ENCODE measurements at regions not wholly inside any gene's neighbourhood (a gene's known extent, or its start where the extent isn't known, plus 50 kb on each side); places are given as distances from the start of the nearest gene placed in this dataset.
A peak's percentile ranks its signal among the peaks of the same experiment; 100 is the strongest.

- DNase-seq (ENCODE audit: low spot score), result no peak
Observed at GRCh38 chr1:227450489-227450888, 112.9 kb upstream of the ZNF678 start.

- no peak for DNase-seq (ENCODE audit: low spot score)
Observed at GRCh38 chr1:227449741-227450441, 113.5 kb upstream of the ZNF678 start.

DNA sequence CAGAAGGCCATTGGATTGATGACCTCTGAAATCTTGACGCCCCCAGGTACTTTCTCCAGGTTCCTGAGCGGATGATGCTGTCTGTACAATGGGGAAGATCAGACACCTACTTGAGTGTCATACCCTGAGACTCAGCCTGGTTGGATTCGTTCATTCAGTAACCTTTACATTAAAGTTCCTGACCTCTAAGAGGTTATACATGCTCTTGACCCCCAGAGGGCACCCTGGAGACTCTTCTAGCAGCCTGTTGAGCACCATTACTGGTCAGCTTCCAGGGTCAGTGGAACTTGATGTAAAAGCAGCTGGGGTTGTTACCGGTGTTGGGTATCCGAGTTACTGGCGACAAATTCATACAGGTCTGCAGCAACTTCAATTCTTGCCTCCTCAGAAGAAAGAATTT is 114.3 kb upstream of the ZNF678 start:
- peak; percentile 44 for DNase-seq (ENCODE audit: low spot score)

- no peak for DNase-seq (ENCODE audit: low spot score)
Observed at GRCh38 chr1:227447531-227447990, 115.8 kb upstream of the ZNF678 start.

DNA sequence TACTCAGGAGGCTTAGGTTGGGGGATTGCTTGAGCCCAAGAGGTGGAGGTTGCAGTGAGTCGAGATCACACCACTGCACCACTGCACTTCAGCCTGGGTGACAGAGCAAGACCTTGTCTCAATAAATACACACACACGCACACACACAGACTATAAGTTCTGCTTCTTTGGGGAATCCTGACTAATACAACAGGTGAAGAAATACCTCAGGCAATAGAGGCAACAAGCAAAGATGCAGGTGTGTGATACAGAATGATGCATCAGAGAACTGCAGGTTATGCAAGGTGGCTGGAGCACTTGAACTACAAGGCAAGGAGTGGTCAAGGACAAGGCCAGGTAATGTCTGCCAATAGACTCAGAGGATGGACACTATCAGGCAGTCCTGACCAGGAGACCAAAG is 117.6 kb upstream of the ZNF678 start:
- DNase-seq (ENCODE audit: low spot score), result no peak

DNA sequence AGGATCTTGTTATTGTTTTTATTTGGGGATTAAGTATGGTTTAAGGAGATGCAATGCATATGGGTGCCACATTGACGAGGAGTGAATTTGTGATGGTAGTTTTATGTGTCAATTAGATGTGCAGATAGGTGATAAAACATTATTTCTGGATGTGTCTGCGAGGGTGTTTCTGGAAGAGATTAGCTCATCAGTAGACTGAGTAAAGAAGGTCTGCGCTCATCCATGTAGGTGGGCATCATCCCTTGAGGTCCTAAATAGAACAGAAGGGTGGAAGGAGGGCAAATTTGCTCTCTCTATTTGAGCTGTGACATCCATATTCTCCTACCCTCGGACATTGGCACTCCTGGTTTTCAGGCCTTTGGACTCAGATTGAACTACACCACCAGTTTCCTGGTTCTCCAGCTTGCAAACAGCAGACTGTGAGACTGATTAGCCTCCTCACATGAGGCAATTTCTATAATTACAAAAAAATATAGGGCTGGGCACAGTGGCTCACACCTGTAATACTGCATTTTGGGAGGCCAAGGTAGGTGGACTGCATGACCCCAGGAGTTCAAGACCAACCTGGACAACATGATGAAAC is 118.2 kb upstream of the ZNF678 start:
- DNase-seq (ENCODE audit: low spot score), result no peak

DNA sequence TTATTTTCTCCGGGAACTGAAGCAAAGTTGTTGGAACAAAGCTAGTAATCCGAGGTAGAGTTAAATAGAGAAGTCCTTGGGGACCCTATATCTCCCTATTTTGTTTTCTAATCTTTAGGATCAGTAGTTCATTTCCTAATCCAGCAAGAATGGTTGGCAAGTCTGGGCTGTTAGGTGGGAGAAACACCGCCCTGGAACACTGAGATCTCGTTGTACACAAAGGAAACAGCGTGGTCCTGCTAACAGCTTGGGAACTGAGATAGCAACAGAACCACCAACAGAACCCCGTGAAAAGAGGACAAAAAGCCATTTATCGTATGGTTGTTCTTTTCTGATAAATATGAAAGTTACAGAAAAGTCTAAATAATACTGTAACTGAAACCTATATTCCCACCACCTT is 121.9 kb upstream of the CDC42BPA start:
- no peak for DNase-seq (ENCODE audit: low spot score)

GRCh38 chr1:227437495-227438008 is 119.3 kb upstream of the CDC42BPA start:
- peak; percentile 47 for DNase-seq (ENCODE audit: low spot score)

DNA sequence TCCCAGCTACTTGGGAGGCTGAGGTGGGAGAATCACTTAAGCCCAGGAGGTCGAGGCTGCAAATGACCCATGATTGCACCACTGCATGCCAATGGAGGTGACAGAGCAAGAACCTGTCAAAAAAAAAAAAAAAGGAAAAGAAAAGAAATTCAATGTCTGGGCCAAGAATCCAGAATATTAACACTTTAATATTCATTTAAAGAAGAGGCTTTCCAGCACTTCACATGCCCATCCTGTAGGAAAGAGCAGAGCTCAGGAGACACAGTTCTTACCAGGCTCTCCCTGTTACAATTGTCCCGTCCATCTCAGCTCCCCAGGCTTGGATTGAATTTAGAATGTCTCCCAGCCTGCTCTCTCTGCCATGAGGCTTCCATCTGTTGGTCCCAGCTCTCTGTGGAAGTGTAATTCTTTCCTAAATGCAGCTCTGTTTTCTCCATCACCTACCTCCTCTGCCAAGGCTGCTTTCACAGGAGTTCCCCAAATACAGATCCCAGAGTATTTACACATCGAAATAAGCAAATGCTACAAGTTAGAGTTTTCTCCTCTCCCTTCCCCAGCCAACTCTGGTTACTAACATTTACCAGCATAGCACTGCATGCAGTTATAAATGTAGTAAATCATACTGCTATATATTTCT is 116.6 kb upstream of the CDC42BPA start:
- no peak for DNase-seq (ENCODE audit: low spot score)

- no peak for DNase-seq (ENCODE audit: low spot score)
Observed at GRCh38 chr1:227433663-227434341, 115.5 kb upstream of the CDC42BPA start.

DNA sequence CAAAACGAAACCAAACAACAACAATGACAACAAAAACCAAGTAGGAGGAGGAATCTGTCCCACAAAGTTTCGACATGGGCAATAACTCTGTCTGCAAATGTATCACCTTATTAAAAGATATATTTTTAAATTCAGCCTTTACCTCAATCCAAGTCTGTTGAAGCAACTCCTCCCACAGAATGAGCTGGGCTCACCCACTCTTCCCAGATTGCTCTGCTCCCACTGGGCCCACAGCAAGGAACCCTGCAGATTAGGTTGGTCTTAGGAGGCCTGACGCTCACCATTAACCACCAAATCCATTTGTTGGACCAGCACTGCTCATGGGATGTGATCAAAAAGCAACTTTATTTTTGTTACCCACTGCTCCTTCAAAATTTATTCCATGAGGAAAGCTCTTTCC is 114.7 kb upstream of the CDC42BPA start:
- no peak for DNase-seq (ENCODE audit: low spot score)

GRCh38 chr1:227432181-227432535 is 113.9 kb upstream of the CDC42BPA start:
- DNase-seq (ENCODE audit: low spot score), result no peak

DNA sequence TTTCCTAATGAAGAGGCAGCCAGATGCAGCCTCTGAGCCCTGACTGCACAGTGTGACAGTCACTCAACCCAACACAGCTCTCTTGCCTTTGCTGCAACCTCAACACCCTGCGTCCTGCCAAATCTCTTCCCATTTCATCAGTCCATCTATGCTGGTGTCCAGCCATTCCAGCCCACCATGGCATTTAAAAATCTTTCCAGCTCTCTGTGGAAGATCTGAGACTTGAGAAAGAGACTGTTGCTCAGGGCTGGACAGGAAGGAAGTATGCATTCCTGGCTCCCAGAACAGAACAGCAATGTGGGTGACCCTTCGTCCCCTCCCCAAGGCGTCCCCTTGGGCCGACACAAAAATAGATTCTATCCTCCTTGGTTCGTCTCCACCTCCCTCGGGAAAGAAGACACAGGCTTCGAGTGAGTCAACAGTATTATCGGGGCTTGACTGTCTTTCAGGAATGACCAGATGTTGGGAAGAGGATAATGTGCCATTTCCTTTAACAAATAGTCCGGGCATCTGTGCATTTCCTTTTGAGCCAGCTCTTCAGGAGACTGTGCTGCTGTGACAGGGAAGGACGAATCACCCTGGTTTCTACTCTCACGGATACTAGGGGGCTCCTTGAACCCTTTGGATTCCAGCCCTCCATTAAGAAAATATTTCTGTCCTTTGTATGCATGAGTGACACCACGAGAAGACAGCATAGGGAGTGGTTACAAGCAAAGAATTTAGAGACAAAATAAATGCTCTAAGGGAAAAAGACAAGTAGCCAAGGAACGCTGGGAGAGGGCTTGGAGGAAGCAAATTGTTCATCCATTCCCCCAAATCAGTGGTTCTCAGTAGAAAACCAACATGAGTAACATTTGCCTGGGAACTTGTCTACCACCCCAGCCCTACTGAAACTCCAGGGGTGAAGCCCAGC is 111.4 kb upstream of the CDC42BPA start:
- no peak for DNase-seq (ENCODE audit: low spot score)

DNA sequence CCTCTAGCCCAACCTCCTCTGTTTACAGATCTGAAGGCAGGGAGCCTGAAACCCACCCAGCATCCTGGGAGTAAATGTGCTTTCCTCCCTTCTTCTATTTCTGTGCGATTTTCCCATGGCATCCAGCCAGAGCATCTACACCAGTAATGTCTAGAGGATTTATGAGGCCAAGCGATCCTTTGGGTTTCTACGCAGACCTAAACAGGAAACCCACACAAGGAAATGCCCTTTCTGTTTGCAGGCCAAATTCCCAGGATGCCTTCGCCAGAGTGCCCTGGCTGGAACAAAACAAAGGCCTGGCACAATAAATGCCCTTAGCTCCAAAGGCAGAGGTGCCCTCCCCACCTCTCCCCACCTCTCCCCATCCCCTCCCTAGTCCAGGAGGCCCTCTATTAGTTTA is 110.5 kb upstream of the CDC42BPA start:
- DNase-seq (ENCODE audit: low spot score), result no peak

DNA sequence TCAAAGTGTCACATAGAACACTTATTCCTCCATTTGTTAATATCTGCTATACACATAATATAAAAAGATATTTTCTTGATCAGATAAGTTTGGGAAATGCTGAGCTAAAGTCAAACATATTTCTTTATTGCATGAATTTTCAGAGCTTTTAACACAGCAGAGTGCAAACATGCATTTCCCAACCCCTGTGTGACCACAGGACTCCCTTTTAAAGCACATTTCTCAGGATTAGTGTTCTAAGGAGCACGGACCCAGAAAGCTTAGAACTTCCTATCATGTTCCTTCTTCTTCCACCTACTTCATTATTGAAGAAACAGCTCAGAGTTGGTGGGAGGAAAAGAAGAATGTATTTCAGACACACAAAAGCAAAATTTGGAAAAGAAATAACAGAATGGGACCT is 109.1 kb upstream of the CDC42BPA start:
- DNase-seq (ENCODE audit: low spot score), result no peak

DNA sequence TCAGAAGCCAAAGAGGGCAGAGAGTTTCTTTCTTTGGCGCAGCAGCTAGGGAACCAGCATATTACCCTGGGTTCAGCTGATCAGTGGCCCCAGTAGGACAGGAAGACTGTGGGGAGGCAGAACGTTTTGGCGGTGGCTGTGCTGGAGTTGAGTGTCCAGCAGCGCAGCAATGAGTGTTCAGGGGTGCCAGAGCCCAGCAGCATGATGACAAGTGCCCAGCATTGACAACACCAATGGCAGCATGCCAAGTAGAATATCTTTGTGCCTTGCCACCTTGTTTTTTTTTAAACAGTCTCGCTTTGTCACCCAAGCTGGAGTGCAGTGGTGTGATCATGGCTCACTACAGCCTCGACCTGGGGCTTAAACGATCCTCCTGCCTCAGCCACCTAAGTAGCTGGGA is 106.7 kb upstream of the CDC42BPA start:
- no peak for DNase-seq (ENCODE audit: low spot score)

- DNase-seq (ENCODE audit: low spot score), result no peak
Observed at GRCh38 chr1:227424159-227424680, 105.9 kb upstream of the CDC42BPA start.

GRCh38 chr1:227422581-227422980 is 104.3 kb upstream of the CDC42BPA start:
- DNase-seq (ENCODE audit: low spot score), result no peak

- no peak for DNase-seq (ENCODE audit: low spot score)
Observed at GRCh38 chr1:227420147-227420546, 101.9 kb upstream of the CDC42BPA start.

DNA sequence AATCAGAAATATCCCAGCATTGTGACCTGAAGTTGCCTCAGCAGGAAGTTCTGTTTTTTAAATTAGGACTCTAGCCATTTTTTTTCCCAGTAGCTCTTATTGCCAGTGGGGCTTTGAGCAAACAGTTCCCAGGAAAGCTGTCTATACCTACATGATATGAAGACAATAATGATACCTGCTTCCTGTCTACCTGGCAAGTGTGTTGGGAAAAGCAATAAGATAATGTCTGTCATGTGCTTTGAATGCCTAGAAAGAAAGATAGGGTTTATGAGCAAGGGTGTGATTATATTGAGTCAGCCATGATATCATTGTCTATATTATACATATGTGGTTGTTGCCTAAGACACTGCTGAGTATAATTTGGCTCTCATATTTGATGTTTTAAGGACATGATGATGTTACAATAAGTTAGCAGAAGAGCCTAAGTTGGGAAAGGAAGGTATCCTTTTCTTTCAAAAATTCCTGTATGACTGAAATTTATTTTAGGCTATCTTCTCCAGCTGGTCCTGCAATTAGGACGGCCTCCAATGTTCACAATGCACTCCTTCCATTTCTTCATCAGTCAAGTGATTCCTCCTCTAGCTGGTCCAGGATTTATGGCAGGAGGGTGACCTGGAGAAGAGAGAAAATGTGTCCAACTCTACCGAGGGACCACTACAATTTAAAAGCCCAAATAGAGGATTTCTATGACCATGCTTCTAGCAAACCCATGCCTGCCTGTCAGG is 99.6 kb upstream of the CDC42BPA start:
- no peak for DNase-seq (ENCODE audit: low spot score)

All from hematopoietic multipotent progenitor cell treated with erythropoietin and hydrocortisone succinate and interleukin-3 and kit ligand, for 15 days (in vitro differentiated cells).